K562 (cell line): ENCODE measurements at regions not wholly inside any gene's neighbourhood (a gene's known extent, or its start where the extent isn't known, plus 50 kb on each side); places are given as distances from the start of the nearest gene placed in this dataset.

Experiments used
- DPF2 ChIP-seq: fragments of 450-650 bp; IDR thresholded peaks from 2 replicates; pipeline ENCODE4 v1.6.1; 2016
- ETS2 ChIP-seq: IDR thresholded peaks from 2 replicates; pipeline ENCODE4 v1.6.1; 2016; ENCODE audit warnings: borderline replicate concordance, missing genetic modification characterization, mild to moderate bottlenecking, moderate library complexity, missing compliant biosample characterization; ENCODE audit not compliant: poor library complexity, severe bottlenecking
- FOSL1 ChIP-seq: fragments of 200-800 bp; sonication (Bioruptor generic); conservative IDR thresholded peaks from 2 replicates; pipeline ENCODE4 v1.6.1; 2016; ENCODE audit warnings: missing genetic modification characterization, missing compliant biosample characterization
- FOXK1 ChIP-seq: sonication (generic); formaldehyde crosslinking; IDR thresholded peaks from 2 replicates; pipeline ENCODE4 v1.8.0; 2022; ENCODE audit warnings: missing genetic modification reagents, mild to moderate bottlenecking, borderline replicate concordance
- GABPB2 ChIP-seq: fragments of 250-450 bp; sonication (Bioruptor Pico); conservative IDR thresholded peaks from 2 replicates; pipeline ENCODE4 v1.5.1; 2021; ENCODE audit warnings: mild to moderate bottlenecking
- KLF16 ChIP-seq: IDR thresholded peaks from 2 replicates; pipeline ENCODE4 v1.6.1; 2016; ENCODE audit warnings: antibody characterized with exemption
- MAFG ChIP-seq: fragments of 450-650 bp; conservative IDR thresholded peaks from 2 replicates; pipeline ENCODE4 v1.6.1; 2016; ENCODE audit warnings: missing genetic modification characterization, missing compliant biosample characterization
- MECOM ChIP-seq: fragments of 250-450 bp; sonication (Bioruptor Pico); IDR thresholded peaks from 2 replicates; pipeline ENCODE4 v1.8.0; 2022; ENCODE audit warnings: inconsistent platforms
- NFRKB ChIP-seq: fragments of 450-650 bp; IDR thresholded peaks from 2 replicates; pipeline ENCODE4 v1.6.1; 2016; ENCODE audit warnings: low read depth
- SNRNP70 ChIP-seq: fragments of 200-400 bp; formaldehyde crosslinking; optimal IDR thresholded peaks from 2 replicates; pipeline ENCODE3; 2017; ENCODE audit warnings: low read depth, low read length
- TFAP4 ChIP-seq: sonication (generic); formaldehyde crosslinking; IDR thresholded peaks from 2 replicates; pipeline ENCODE4 v1.8.0; 2022; ENCODE audit warnings: missing genetic modification reagents, mild to moderate bottlenecking, moderate library complexity, borderline replicate concordance
- THAP12 ChIP-seq: fragments of 250-450 bp; sonication (Bioruptor Pico); IDR thresholded peaks from 2 replicates; pipeline ENCODE4 v1.9.0; 2021; ENCODE audit warnings: mild to moderate bottlenecking, inconsistent platforms
- ZBTB33 ChIP-seq: sonication (generic); formaldehyde crosslinking; IDR thresholded peaks from 2 replicates; pipeline ENCODE4 v1.8.1; 2023; ENCODE audit warnings: mild to moderate bottlenecking, missing genetic modification reagents
- ZNF75A ChIP-seq: fragments of 450-650 bp; formaldehyde crosslinking; IDR thresholded peaks from 2 replicates; pipeline ENCODE4 v1.4.0; 2020; ENCODE audit warnings: mild to moderate bottlenecking
- ZNF79 ChIP-seq: fragments of 250-450 bp; sonication (Bioruptor Pico); IDR thresholded peaks from 2 replicates; pipeline ENCODE4 v1.4.0; 2020; ENCODE audit warnings: low read depth, mild to moderate bottlenecking, moderate library complexity

- TF ChIP-seq KLF16: no peak
- TF ChIP-seq MECOM (CRISPR knock-in tag): no peak
- TF ChIP-seq THAP12 (CRISPR knock-in tag): no peak
- TF ChIP-seq MAFG (tag): no peak
- TF ChIP-seq ZNF75A (CRISPR knock-in tag): no peak
- no peak for TF ChIP-seq FOXK1 (CRISPR knock-in tag)
- TF ChIP-seq NFRKB: no peak
- no peak for TF ChIP-seq FOSL1
- no peak for TF ChIP-seq ETS2 (tag)
- no peak for TF ChIP-seq DPF2
- no peak for TF ChIP-seq SNRNP70
- TF ChIP-seq TFAP4 (CRISPR knock-in tag): no peak
- no peak for TF ChIP-seq ZNF79 (CRISPR knock-in tag)
- TF ChIP-seq ZBTB33 (CRISPR knock-in tag): no peak
- TF ChIP-seq GABPB2 (CRISPR knock-in tag): no peak
Observed at GRCh38 chr6:137656735-137657134, 162.5 kb upstream of the OLIG3 start (continued).
